ENCODE measurements at regions not wholly inside any gene's neighbourhood (a gene's known extent, or its start where the extent isn't known, plus 50 kb on each side); places are given as distances from the start of the nearest gene placed in this dataset.

GRCh38 chr6:155786528-155786927 lies 330.9 kb upstream of the NOX3 start:
- Histone ChIP-seq H3K4me1 (peaks cover 0 to 16% (median 8%) of the 10 kb centered on the region in 4 donors), H3K9me3 (no peaks in the 10 kb centered on the region), H3K27ac (peak overlapping the region in 1 of 4 donors; percentile 14), H3K36me3 (no peaks in the 10 kb centered on the region), H3K27me3 (no peaks in the 10 kb centered on the region), H3K4me3 (no peak overlapping the region)
- DNase-seq = no peak
- intact Hi-C loops (cut with DNase I; ENCODE audit: low total_unique reads) (no loop called here), in situ Hi-C loops (cut with MboI; ENCODE audit: low pct_ligation_motif_present in 1 of 4, low pct_unique_long_range_greater_than_20kb in 1 of 4, low sequenced_read_pairs in 3 of 4) (no loop called here)
- WGBS, 2 donors (ENCODE audit: low coverage in 1 of 2) = 72 to 83% methylated on average over 1 of the region's 1 CpG
- no peak for TF ChIP-seq POLR2A (IDR thresholded peaks at IDR 0.05)
- TF ChIP-seq, protein P1, sequence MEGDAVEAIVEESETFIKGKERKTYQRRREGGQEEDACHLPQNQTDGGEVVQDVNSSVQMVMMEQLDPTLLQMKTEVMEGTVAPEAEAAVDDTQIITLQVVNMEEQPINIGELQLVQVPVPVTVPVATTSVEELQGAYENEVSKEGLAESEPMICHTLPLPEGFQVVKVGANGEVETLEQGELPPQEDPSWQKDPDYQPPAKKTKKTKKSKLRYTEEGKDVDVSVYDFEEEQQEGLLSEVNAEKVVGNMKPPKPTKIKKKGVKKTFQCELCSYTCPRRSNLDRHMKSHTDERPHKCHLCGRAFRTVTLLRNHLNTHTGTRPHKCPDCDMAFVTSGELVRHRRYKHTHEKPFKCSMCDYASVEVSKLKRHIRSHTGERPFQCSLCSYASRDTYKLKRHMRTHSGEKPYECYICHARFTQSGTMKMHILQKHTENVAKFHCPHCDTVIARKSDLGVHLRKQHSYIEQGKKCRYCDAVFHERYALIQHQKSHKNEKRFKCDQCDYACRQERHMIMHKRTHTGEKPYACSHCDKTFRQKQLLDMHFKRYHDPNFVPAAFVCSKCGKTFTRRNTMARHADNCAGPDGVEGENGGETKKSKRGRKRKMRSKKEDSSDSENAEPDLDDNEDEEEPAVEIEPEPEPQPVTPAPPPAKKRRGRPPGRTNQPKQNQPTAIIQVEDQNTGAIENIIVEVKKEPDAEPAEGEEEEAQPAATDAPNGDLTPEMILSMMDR (IDR thresholded peaks at IDR 0.05) = no peak
- TF ChIP-seq POLR2AphosphoS5 (IDR thresholded peaks at IDR 0.05) = no peak
- TF ChIP-seq EP300 (IDR thresholded peaks at IDR 0.05; ENCODE audit: low read depth) = no peak

- in situ Hi-C loops (cut with MboI; ENCODE audit: low pct_ligation_motif_present in 1 of 4, low pct_unique_long_range_greater_than_20kb in 1 of 4, low sequenced_read_pairs in 3 of 4) = no loop called here
Measured at GRCh38 chr6:155782739-155783459, 327.3 kb upstream of the NOX3 start.

DNA sequence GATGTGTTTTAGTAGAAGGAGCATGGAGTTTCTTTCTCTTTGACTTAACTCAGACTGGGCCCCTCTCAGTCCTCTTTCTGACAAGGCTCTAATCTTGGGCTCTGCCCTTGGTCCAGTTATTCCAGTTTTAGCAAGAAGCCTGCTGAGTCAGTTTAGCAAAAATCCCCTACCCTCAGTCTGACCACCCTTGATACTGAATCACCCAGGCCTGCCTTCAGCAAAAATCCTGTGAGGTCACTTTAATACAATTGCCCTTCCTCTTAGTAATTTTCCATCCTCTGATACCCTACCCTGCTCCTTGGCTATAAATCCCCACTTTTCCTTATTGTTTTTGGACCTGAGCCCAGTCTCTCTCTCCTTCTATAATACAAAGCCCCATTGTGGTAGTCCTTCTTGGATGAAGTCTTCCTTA lies 326.7 kb upstream of the NOX3 start:
- Histone ChIP-seq H3K27ac (peak overlapping the region in 3 of 4 donors; percentile 26 to 64 (median 49)), H3K4me3 (no peak overlapping the region), H3K9me3 (no peaks in the 10 kb centered on the region), H3K4me1 (peaks cover 0 to 16% (median 8%) of the 10 kb centered on the region in 4 donors), H3K27me3 (no peaks in the 10 kb centered on the region), H3K36me3 (no peaks in the 10 kb centered on the region)
- DNase-seq = peak; percentile 20
- TF ChIP-seq POLR2A (IDR thresholded peaks at IDR 0.05) (no peak), POLR2AphosphoS5 (IDR thresholded peaks at IDR 0.05) (no peak), EP300 (IDR thresholded peaks at IDR 0.05; ENCODE audit: low read depth) (no peak)
- TF ChIP-seq, protein P1 (IDR thresholded peaks at IDR 0.05) = no peak
- in situ Hi-C loops (cut with MboI; ENCODE audit: low pct_ligation_motif_present in 1 of 4, low pct_unique_long_range_greater_than_20kb in 1 of 4, low sequenced_read_pairs in 3 of 4) (no loop called here), intact Hi-C loops (cut with DNase I; ENCODE audit: low total_unique reads) (no loop called here)

More at GRCh38 chr6:155782739-155783459, 327.3 kb upstream of the NOX3 start:
- Histone ChIP-seq H3K4me3 (no peak overlapping the region), H3K27ac (peak overlapping the region in 1 of 4 donors; percentile 64), H3K27me3 (no peaks in the 10 kb centered on the region), H3K4me1 (peaks cover 0 to 16% (median 8%) of the 10 kb centered on the region in 4 donors), H3K9me3 (no peaks in the 10 kb centered on the region), H3K36me3 (no peaks in the 10 kb centered on the region)
- no peak for DNase-seq
- intact Hi-C loops (cut with DNase I; ENCODE audit: low total_unique reads) = no loop called here
- no peak for TF ChIP-seq POLR2A (IDR thresholded peaks at IDR 0.05)
- TF ChIP-seq POLR2AphosphoS5 (IDR thresholded peaks at IDR 0.05) = no peak
- no peak for TF ChIP-seq EP300 (IDR thresholded peaks at IDR 0.05; ENCODE audit: low read depth)
- TF ChIP-seq, protein P1 (IDR thresholded peaks at IDR 0.05) = no peak
- 62 to 76% methylated on average over 9 of the region's 9 CpGs for WGBS, 2 donors (ENCODE audit: low coverage in 1 of 2)

GRCh38 chr6:155779456-155779855 lies 323.8 kb upstream of the NOX3 start:
- TF ChIP-seq, protein P1 (IDR thresholded peaks at IDR 0.05) = no peak
- no peak for TF ChIP-seq POLR2A (IDR thresholded peaks at IDR 0.05)
- no peak for TF ChIP-seq EP300 (IDR thresholded peaks at IDR 0.05; ENCODE audit: low read depth)
- no peak for TF ChIP-seq POLR2AphosphoS5 (IDR thresholded peaks at IDR 0.05)
- intact Hi-C loops (cut with DNase I; ENCODE audit: low total_unique reads) (no loop called here), in situ Hi-C loops (cut with MboI; ENCODE audit: low pct_ligation_motif_present in 1 of 4, low pct_unique_long_range_greater_than_20kb in 1 of 4, low sequenced_read_pairs in 3 of 4) (no loop called here)
- Histone ChIP-seq H3K27me3 (no peaks in the 10 kb centered on the region), H3K4me1 (peaks cover 0 to 16% (median 8%) of the 10 kb centered on the region in 4 donors), H3K4me3 (no peak overlapping the region), H3K36me3 (no peaks in the 10 kb centered on the region), H3K27ac (no peak overlapping the region), H3K9me3 (peaks cover 0 to 1% of the 10 kb centered on the region in 2 donors)
- DNase-seq = no peak
- WGBS, 2 donors (ENCODE audit: low coverage in 1 of 2) = 73 to 92% methylated on average over 2 of the region's 2 CpGs
